ENCODE measurements at regions not wholly inside any gene's neighbourhood (a gene's known extent, or its start where the extent isn't known, plus 50 kb on each side); places are given as distances from the start of the nearest gene placed in this dataset.

- TF ChIP-seq MXI1 (IDR thresholded peaks at IDR 0.05; ENCODE audit: low read depth, low read length) (no peak), CEBPB (IDR thresholded peaks at IDR 0.05; ENCODE audit: borderline replicate concordance in 1 of 2, low read depth in 2 of 2, low read length in 2 of 2) (no peak), HDAC6 (IDR thresholded peaks at IDR 0.05; ENCODE audit: unreplicated experiment) (no peak), CEBPZ (IDR thresholded peaks at IDR 0.05; ENCODE audit: low read depth, low read length) (no peak), TCF3 (IDR thresholded peaks at IDR 0.05; ENCODE audit: borderline replicate concordance, insufficient read depth, low read depth, low read length) (no peak), CREM (IDR thresholded peaks at IDR 0.05; ENCODE audit: low read depth) (no peak), FOXM1 (IDR thresholded peaks at IDR 0.05; ENCODE audit: low read depth, low read length) (no peak)
Measured at GRCh38 chr2:81073412-81073811, 768.9 kb upstream of the LRRTM1 start (continued).

- in situ Hi-C loops (cut with MboI) = no loop called here
- BruUV-seq (replicated peaks) = no TSS peak
- ChIA-PET POLR2A (no interaction called here), SMC1A (ENCODE audit: uncharacterized antibody, unreplicated experiment) (no interaction called here), RAD21 (ENCODE audit: unreplicated experiment) (no interaction called here), CTCF (no interaction called here)
- Histone ChIP-seq H3K4me2 (ENCODE audit: control insufficient read depth, insufficient read depth) (no peak overlapping the region), H3K27me3 (replicated peaks in 1 of 2; ENCODE audit: control insufficient read depth in 2 of 2, insufficient read depth in 2 of 2, low read length in 1 of 2) (no peaks in the 10 kb centered on the region), H3K36me3 (ENCODE audit: control insufficient read depth in 2 of 2, insufficient read depth in 2 of 2, low read length in 1 of 2) (no peaks in the 10 kb centered on the region), H3K4me3 (no peak overlapping the region), H3K9ac (ENCODE audit: control insufficient read depth, insufficient read depth, low read length) (no peak overlapping the region), H3K27ac (ENCODE audit: control insufficient read depth, insufficient read depth) (no peak overlapping the region), H4K20me1 (ENCODE audit: control insufficient read depth, insufficient read depth) (no peaks in the 10 kb centered on the region), H3K79me2 (ENCODE audit: control insufficient read depth, insufficient read depth, low read length) (no peaks in the 10 kb centered on the region), H3K4me1 (ENCODE audit: control insufficient read depth, insufficient read depth, low read length) (no peaks in the 10 kb centered on the region), H2AFZ (ENCODE audit: control insufficient read depth, low read depth, low read length) (no peak overlapping the region), H3K9me3 (replicated peaks; ENCODE audit: control insufficient read depth, insufficient read depth, low read length) (no peaks in the 10 kb centered on the region)
- TF ChIP-seq RB1 (IDR thresholded peaks at IDR 0.05; ENCODE audit: borderline replicate concordance) (no peak), RUNX3 (IDR thresholded peaks at IDR 0.05; ENCODE audit: low read length) (no peak), RAD21 (IDR thresholded peaks at IDR 0.05; ENCODE audit: insufficient read depth, low read depth, low read length) (no peak), FOXM1 (IDR thresholded peaks at IDR 0.05; ENCODE audit: low read depth, low read length) (no peak), SMC3 (IDR thresholded peaks at IDR 0.05; ENCODE audit: borderline replicate concordance, low read length) (no peak), USF1 (IDR thresholded peaks at IDR 0.05; ENCODE audit: borderline replicate concordance, extremely low read length, insufficient read depth, low read depth, low read length) (no peak)
- 0% methylated on average over 1 of the region's 1 CpG for WGBS (ENCODE audit: insufficient coverage, insufficient replicate concordance, low lambda C conversion rate, missing lambda C conversion rate)
- DNase-seq (ENCODE audit: low read depth, low spot score) = no peak
- no peak for ATAC-seq
- FAIRE-seq = no peak
- intact Hi-C loops (cut with micrococcal nuclease; ENCODE audit: unreplicated experiment) = no loop called here
Measured at GRCh38 chr2:81068144-81068543, 763.6 kb upstream of the LRRTM1 start.
